BLaER1 (cell line): ENCODE measurements at regions not wholly inside any gene's neighbourhood (a gene's known extent, or its start where the extent isn't known, plus 50 kb on each side); places are given as distances from the start of the nearest gene placed in this dataset.

ENCODE experiments used
- H3K27ac ChIP-seq: shearing (Covaris generic); formaldehyde crosslinking; 2 replicates; pipeline ENCODE4 v1.8.1; 2022
- H3K27me3 ChIP-seq: shearing (Covaris generic); formaldehyde crosslinking; 2 replicates; pipeline ENCODE4 v1.8.1; 2022
- H3K36me3 ChIP-seq: shearing (Covaris generic); formaldehyde crosslinking; 2 replicates; pipeline ENCODE4 v1.8.1; 2022
- H3K4me1 ChIP-seq: shearing (Covaris generic); formaldehyde crosslinking; 2 replicates; pipeline ENCODE4 v1.8.1; 2022
- H3K4me2 ChIP-seq: shearing (Covaris generic); formaldehyde crosslinking; 2 replicates; pipeline ENCODE4 v1.8.1; 2022
- H3K4me3 ChIP-seq: shearing (Covaris generic); formaldehyde crosslinking; 2 replicates; pipeline ENCODE4 v1.8.1; 2022
- H3K9ac ChIP-seq: shearing (Covaris generic); formaldehyde crosslinking; 2 replicates; pipeline ENCODE4 v1.8.1; 2022
- H3K9me3 ChIP-seq: shearing (Covaris generic); formaldehyde crosslinking; 2 replicates; pipeline ENCODE4 v1.8.1; 2022
- H4K20me1 ChIP-seq: shearing (Covaris generic); formaldehyde crosslinking; 2 replicates; pipeline ENCODE4 v1.8.1; 2022
- Cebpa-rat ChIP-seq: shearing (Covaris generic); IDR thresholded peaks from 2 replicates; pipeline ENCODE4 v1.8.1; 2022

GRCh38 chr15:24901409-24901808, 53.4 kb upstream of the SNRPN start:
- H3K9ac ChIP-seq = no peak overlapping the region
- no peaks in the 10 kb centered on the region for H3K36me3 ChIP-seq
- TF ChIP-seq Cebpa-rat = no peak
- H3K27me3 ChIP-seq = no peaks in the 10 kb centered on the region
- H4K20me1 ChIP-seq = no peaks in the 10 kb centered on the region
- peaks cover 17% of the 10 kb centered on the region for H3K4me1 ChIP-seq
- no peak overlapping the region for H3K4me3 ChIP-seq
- no peak overlapping the region for H3K27ac ChIP-seq
- peaks cover 29% of the 10 kb centered on the region; the same call in 1 of the 2 replicates for H3K9me3 ChIP-seq
- H3K4me2 ChIP-seq = no peak overlapping the region
